GM18868 (cell line): ENCODE measurements at regions not wholly inside any gene's neighbourhood (a gene's known extent, or its start where the extent isn't known, plus 50 kb on each side); places are given as distances from the start of the nearest gene placed in this dataset.

ENCODE experiments used
- ATAC-seq: cut with Tn5 transposase; IDR thresholded peaks from one replicate; pipeline ENCODE4 v1.9.1; 2021; ENCODE audit warnings: mild to moderate bottlenecking, moderate library complexity; ENCODE audit not compliant: unreplicated experiment

DNA sequence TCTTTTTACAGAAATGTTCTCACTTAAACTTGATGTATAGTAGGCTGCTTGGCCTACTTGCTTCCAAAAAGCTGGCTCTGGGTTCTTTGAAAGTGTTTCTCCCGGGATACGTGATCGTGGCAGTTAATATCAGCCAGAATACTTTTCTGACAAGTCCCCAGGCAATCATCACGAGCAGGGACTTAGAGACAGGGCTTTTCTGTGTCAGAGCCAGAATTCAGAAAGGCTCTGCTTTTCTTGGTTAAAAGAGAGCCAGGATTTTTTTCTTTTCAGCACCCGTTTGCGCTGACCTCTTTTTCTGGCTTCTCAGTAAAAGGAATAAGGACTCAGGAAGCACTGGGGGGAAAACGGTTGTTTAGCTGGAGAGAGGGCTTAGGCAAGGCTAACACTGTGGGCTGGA is 57.8 kb upstream of the ARHGAP5 start:
- no peak for ATAC-seq

DNA sequence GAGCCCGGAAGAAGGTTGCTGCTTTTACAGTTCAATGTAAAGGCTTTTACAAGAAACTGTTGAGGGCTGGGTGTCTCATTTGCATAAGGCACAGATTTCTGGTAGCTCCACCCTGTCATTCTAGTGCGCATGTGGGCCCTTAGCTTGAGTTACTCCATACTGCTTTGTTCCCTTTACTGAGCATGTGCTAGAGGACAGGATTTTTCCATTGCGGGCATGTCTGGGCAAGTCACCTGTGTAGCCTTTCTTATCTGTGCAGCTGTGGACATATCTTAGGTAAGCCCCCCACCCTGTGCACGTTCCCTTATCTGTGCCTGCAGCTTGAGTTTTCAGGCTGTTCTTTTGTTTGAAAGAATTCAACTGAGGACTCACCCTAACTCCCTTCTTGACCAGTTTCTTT is 56.2 kb upstream of the ARHGAP5 start:
- no peak for ATAC-seq

DNA sequence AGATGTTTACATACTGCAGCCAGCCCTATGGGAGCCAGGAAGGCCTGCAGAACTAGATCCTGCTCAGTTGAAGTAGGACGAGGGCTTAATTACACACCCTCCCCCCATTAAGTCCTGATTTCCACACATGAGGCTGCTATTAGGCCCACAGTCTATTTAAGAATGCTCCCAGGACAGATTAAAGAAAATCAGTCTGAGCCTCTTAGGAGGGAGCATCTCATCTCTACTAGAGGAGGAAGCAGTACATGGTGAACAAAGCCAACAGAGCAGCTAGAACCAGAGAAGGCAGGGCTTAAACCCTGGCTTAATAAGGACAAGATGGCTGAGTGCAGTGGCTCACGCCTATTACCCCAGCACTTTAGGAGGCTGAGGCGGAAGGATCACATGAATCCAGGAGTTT is 55.8 kb upstream of the ARHGAP5 start:
- no peak for ATAC-seq

DNA sequence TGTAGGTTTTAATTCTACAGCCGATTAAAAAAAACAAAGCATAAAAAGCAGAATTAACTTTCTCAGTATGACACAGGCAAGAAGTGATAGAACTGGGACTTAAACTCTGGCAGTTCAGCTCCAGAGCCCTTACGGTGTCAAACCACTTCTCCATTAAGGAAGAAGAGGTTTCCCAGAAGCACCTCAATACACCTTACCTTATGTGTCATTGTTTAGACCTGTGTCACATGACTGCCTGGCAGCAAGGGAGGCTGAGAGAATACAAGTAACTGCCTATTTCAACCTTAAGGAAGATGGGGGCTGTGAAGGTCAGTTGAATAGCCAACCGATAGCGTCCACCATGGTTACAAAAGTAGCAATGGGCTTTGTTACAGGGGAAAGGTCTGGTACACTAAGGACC is 54.6 kb upstream of the ARHGAP5 start:
- no peak for ATAC-seq

DNA sequence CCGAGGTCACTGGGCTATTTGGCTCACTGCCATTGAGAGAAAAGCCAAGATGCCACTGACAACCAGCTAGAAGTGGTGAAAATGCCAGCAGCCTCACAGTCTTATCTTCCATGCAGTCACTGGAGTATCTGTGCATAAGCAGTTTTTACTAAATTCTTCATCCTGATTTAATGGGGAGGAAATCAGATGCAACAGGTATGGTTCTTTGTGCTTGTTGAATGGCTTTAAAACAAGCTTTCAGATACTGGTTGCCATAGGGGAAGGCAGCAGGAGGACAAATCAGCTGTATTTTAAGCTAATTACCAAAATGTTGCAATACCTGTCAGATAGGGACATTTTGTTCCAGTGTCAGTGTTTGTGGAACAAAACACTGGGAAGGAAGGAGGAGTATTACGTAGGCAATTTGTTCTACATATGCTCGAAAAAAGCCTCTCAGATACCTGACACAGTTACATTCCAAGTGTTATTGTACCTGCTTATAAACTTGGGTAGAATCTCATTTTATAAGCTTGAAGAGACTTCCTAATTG is 54.1 kb upstream of the ARHGAP5 start:
- ATAC-seq, result no peak

DNA sequence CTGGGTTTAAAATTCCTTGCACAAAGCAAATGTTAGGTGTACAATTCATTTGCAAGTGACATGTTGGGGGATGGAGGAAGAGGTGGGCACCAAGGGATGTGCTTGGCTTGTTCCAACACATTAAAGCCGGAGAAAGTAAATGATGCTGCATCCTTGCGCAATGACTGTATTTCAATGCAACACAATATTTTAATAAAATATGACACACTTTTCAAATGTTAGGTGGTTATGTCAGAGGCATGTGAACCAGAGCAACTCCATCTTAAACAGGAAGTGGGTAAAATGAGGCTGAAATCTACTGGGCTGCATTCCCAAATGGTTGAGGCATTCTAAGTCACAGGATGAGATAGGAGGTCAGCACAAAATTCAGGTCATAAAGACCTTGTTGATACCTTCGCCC is 53.6 kb upstream of the ARHGAP5 start:
- no peak for ATAC-seq

DNA sequence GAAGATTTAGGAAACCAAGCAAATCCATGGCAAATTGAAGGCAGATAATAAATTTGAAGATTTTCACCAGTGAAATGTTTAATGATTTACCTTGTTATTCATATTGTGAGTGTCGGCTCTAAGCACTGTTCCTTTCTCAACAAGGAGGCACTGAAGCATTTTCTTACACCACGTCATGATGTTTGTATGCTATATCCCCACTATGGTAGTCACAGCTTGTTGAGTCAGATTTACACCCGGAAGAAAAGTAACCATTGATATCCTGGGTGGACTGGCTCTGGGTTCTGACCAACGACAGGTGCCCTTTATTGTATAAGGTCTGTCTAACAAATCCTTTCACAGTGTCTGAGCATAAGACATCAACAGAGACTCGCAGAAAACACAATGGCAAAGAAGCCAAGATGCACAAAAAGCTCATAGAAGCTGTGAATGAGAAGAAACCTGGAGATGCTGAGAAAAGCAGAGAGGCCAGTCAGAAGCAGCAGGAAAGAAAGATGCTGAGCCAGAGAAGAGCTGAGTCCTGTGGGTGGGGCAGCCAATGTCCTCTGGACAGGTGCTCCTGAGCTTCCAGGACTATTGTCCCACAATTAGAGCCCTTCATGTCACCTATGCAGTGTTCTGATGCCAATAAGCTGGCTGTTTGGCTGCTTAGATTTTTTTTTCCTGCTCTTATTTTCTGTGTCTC is 49.7 kb upstream of the ARHGAP5 start:
- no peak for ATAC-seq
